ENCODE measurements at regions not wholly inside any gene's neighbourhood (a gene's known extent, or its start where the extent isn't known, plus 50 kb on each side); places are given as distances from the start of the nearest gene placed in this dataset.

DNA sequence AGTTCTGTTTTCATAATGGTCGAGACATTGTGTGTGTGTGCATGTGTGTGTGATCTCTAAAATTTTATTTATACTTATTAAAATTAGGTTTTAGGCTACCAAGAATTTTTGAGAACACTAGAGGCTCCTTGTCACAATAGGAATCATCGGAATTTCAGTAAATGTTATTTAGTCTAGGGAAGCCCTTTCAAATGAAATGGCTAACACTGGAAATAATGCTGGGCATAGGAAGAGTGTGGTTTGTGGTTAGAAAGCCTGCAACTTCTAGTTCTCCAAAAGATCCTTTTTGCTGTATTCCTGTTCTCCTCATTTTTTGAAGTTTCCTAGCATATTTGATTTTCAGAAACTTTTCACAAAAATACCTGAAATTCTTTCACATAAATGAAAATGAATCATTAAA is 92.5 kb upstream of the MBNL1 start:
- no peak for DNase-seq

GRCh38 chr3:152176998-152177397 is 91.7 kb upstream of the MBNL1 start:
- no peak overlapping the region for H3K27ac ChIP-seq (ENCODE audit: insufficient read depth, low read length, poor library complexity, severe bottlenecking)
- H3K27me3 ChIP-seq (replicated peaks; ENCODE audit: control insufficient read depth, insufficient read depth, low read length, poor library complexity, severe bottlenecking) = no peaks in the 10 kb centered on the region
- no peak for DNase-seq
- H3K36me3 ChIP-seq (ENCODE audit: control insufficient read depth, insufficient read depth, low read length) = no peaks in the 10 kb centered on the region
- no peaks in the 10 kb centered on the region for H3K9me3 ChIP-seq (ENCODE audit: control insufficient read depth, low read length)
- H3K4me1 ChIP-seq (ENCODE audit: control insufficient read depth, insufficient read depth, low read length, poor library complexity, severe bottlenecking) = no peaks in the 10 kb centered on the region
- H3K4me3 ChIP-seq (ENCODE audit: insufficient read depth, low read depth, low read length, poor library complexity, severe bottlenecking) = no peak overlapping the region

More for the DNA sequence above, 92.5 kb upstream of the MBNL1 start:
- Histone ChIP-seq H3K4me1 (ENCODE audit: control insufficient read depth, insufficient read depth, low read length, poor library complexity, severe bottlenecking) (no peaks in the 10 kb centered on the region), H3K36me3 (ENCODE audit: control insufficient read depth, insufficient read depth, low read length) (no peaks in the 10 kb centered on the region), H3K27me3 (replicated peaks; ENCODE audit: control insufficient read depth, insufficient read depth, low read length, poor library complexity, severe bottlenecking) (no peaks in the 10 kb centered on the region), H3K4me3 (ENCODE audit: insufficient read depth, low read depth, low read length, poor library complexity, severe bottlenecking) (no peak overlapping the region), H3K27ac (ENCODE audit: insufficient read depth, low read length, poor library complexity, severe bottlenecking) (no peak overlapping the region), H3K9me3 (ENCODE audit: control insufficient read depth, low read length) (no peaks in the 10 kb centered on the region)

DNA sequence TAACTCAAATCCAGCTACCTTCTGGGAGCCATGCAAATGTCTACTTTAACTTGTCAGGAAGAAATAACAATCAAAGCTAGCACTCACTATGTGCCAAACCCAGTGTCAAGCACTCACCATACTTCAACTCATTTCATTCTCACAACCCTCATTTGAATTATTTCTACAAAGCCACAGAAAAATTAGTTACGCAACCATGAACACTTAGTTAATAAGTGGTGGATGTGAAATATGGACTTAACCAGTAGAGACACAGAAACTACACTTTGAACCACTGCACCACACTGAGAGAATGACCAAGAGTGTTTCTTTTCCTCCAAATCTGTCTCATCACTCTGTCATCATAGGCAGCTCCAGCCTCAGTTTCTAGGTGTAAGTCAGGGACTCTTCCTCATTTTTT is 91.0 kb upstream of the MBNL1 start:
- Histone ChIP-seq H3K4me1 (ENCODE audit: control insufficient read depth, insufficient read depth, low read length, poor library complexity, severe bottlenecking) (no peaks in the 10 kb centered on the region), H3K4me3 (ENCODE audit: insufficient read depth, low read depth, low read length, poor library complexity, severe bottlenecking) (no peak overlapping the region), H3K9me3 (ENCODE audit: control insufficient read depth, low read length) (no peaks in the 10 kb centered on the region), H3K27me3 (replicated peaks; ENCODE audit: control insufficient read depth, insufficient read depth, low read length, poor library complexity, severe bottlenecking) (no peaks in the 10 kb centered on the region), H3K36me3 (ENCODE audit: control insufficient read depth, insufficient read depth, low read length) (no peaks in the 10 kb centered on the region), H3K27ac (ENCODE audit: insufficient read depth, low read length, poor library complexity, severe bottlenecking) (no peak overlapping the region)
- no peak for DNase-seq

DNA sequence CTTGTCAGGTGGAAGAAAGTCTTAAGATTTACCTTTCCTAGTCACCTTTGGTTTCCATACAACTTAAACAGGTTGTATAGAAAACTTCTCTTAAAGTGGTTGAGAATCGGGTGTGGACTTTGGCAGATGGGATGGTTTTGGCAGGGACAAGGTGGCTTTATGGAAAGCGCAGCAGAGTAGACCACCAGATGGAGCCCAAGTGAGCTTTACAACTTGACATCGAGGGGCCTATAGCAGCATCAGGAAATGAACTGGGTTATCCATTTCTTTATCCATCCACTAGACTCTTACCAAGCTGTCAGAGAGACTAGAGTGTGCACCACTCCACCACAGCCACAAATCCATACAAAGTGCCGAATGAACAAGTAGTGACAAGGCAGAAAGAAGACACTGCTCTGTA is 85.3 kb upstream of the MBNL1 start:
- no peaks in the 10 kb centered on the region for H3K4me1 ChIP-seq (ENCODE audit: control insufficient read depth, insufficient read depth, low read length, poor library complexity, severe bottlenecking)
- no peak overlapping the region for H3K4me3 ChIP-seq (ENCODE audit: insufficient read depth, low read depth, low read length, poor library complexity, severe bottlenecking)
- H3K36me3 ChIP-seq (ENCODE audit: control insufficient read depth, insufficient read depth, low read length) = no peaks in the 10 kb centered on the region
- no peaks in the 10 kb centered on the region for H3K9me3 ChIP-seq (ENCODE audit: control insufficient read depth, low read length)
- H3K27ac ChIP-seq (ENCODE audit: insufficient read depth, low read length, poor library complexity, severe bottlenecking) = no peak overlapping the region
- DNase-seq = peak in 2 of 3 donors; percentile 19 to 25
- no peaks in the 10 kb centered on the region for H3K27me3 ChIP-seq (replicated peaks; ENCODE audit: control insufficient read depth, insufficient read depth, low read length, poor library complexity, severe bottlenecking)

DNA sequence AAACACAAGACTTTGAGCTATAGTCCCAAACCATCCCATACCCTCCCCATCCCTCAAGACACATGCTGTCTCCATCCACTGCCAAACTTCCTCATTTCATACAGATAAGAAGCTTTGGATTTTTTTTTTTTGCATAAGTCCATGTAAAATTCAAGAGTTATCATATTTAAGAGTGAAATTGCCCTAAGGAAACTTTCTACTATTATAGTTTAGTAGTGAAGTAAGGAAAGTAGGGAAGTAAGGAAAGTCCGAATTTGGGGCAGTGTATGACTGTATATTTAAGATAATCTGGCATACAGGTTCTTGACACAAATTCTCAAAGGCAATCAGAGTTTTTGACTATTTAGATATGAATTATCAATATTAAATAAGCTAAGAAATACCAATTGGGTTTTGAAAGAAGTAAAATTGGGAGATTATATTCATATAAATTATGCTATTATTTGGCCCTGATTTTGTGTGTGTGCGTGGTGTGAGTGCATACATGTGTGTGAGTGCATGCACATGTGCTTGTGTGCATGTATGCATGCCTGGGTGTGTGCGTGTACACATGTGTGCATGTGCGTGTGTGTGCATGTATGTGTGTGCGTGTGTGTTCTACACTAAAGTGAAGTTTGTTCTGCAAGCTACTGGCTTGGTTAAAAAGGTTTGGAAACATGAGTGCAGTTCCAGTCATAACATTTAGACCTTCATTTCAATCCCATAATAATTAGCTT is 83.6 kb upstream of the MBNL1 start:
- H3K9me3 ChIP-seq (ENCODE audit: control insufficient read depth, low read length) = no peaks in the 10 kb centered on the region
- no peak for DNase-seq
- H3K36me3 ChIP-seq (ENCODE audit: control insufficient read depth, insufficient read depth, low read length) = no peaks in the 10 kb centered on the region
- H3K27me3 ChIP-seq (replicated peaks; ENCODE audit: control insufficient read depth, insufficient read depth, low read length, poor library complexity, severe bottlenecking) = no peaks in the 10 kb centered on the region
- no peak overlapping the region for H3K27ac ChIP-seq (ENCODE audit: insufficient read depth, low read length, poor library complexity, severe bottlenecking)
- H3K4me3 ChIP-seq (ENCODE audit: insufficient read depth, low read depth, low read length, poor library complexity, severe bottlenecking) = no peak overlapping the region
- no peaks in the 10 kb centered on the region for H3K4me1 ChIP-seq (ENCODE audit: control insufficient read depth, insufficient read depth, low read length, poor library complexity, severe bottlenecking)

GRCh38 chr3:152185891-152186630 is 82.7 kb upstream of the MBNL1 start:
- no peak for DNase-seq
- no peak overlapping the region for H3K4me3 ChIP-seq (ENCODE audit: insufficient read depth, low read depth, low read length, poor library complexity, severe bottlenecking)
- no peaks in the 10 kb centered on the region for H3K36me3 ChIP-seq (ENCODE audit: control insufficient read depth, insufficient read depth, low read length)
- peaks cover 2% of the 10 kb centered on the region for H3K4me1 ChIP-seq (ENCODE audit: control insufficient read depth, insufficient read depth, low read length, poor library complexity, severe bottlenecking)
- no peak overlapping the region for H3K27ac ChIP-seq (ENCODE audit: insufficient read depth, low read length, poor library complexity, severe bottlenecking)
- H3K27me3 ChIP-seq (replicated peaks; ENCODE audit: control insufficient read depth, insufficient read depth, low read length, poor library complexity, severe bottlenecking) = no peaks in the 10 kb centered on the region
- H3K9me3 ChIP-seq (ENCODE audit: control insufficient read depth, low read length) = no peaks in the 10 kb centered on the region

DNA sequence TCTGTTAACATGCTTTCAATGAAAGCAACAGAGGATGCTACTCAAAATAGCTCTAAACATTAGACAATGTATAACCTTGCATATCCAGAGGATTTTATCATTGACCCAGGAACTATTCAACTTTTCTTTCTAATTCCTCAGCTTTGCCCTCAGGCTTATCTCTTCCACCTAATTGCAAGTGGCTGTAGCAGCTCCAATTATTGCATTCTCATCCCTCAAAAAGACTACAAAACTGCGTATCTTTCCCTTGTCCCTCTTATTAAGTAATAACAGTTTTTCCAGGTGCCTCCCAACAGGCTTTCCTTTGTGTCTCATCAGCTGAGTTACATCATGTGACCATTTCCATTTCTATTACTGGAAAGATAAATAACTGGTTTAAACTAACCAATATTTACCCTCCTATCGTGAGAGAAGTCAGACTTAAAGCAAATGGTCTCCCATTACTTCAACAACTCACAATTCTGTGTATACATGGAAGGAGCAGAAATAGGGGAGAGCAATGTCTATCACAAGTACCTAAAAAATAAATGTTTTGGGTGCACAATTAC is 78.0 kb upstream of the MBNL1 start:
- DNase-seq = no peak
- no peak overlapping the region for H3K4me3 ChIP-seq (ENCODE audit: insufficient read depth, low read depth, low read length, poor library complexity, severe bottlenecking)
- no peaks in the 10 kb centered on the region for H3K9me3 ChIP-seq (ENCODE audit: control insufficient read depth, low read length)
- no peaks in the 10 kb centered on the region for H3K27me3 ChIP-seq (replicated peaks; ENCODE audit: control insufficient read depth, insufficient read depth, low read length, poor library complexity, severe bottlenecking)
- H3K27ac ChIP-seq (ENCODE audit: insufficient read depth, low read length, poor library complexity, severe bottlenecking) = no peak overlapping the region
- peaks cover 19% of the 10 kb centered on the region for H3K4me1 ChIP-seq (ENCODE audit: control insufficient read depth, insufficient read depth, low read length, poor library complexity, severe bottlenecking)
- no peaks in the 10 kb centered on the region for H3K36me3 ChIP-seq (ENCODE audit: control insufficient read depth, insufficient read depth, low read length)

- Histone ChIP-seq H3K4me1 (ENCODE audit: control insufficient read depth, insufficient read depth, low read length, poor library complexity, severe bottlenecking) (peaks cover 21% of the 10 kb centered on the region), H3K9me3 (ENCODE audit: control insufficient read depth, low read length) (no peaks in the 10 kb centered on the region), H3K4me3 (ENCODE audit: insufficient read depth, low read depth, low read length, poor library complexity, severe bottlenecking) (peak overlapping the region; percentile 33), H3K27me3 (replicated peaks; ENCODE audit: control insufficient read depth, insufficient read depth, low read length, poor library complexity, severe bottlenecking) (no peaks in the 10 kb centered on the region), H3K36me3 (ENCODE audit: control insufficient read depth, insufficient read depth, low read length) (no peaks in the 10 kb centered on the region), H3K27ac (ENCODE audit: insufficient read depth, low read length, poor library complexity, severe bottlenecking) (peak overlapping the region; percentile 60)
- no peak for DNase-seq
These were observed 76.7 kb upstream of the MBNL1 start for GRCh38 chr3:152192050-152192449.

DNA sequence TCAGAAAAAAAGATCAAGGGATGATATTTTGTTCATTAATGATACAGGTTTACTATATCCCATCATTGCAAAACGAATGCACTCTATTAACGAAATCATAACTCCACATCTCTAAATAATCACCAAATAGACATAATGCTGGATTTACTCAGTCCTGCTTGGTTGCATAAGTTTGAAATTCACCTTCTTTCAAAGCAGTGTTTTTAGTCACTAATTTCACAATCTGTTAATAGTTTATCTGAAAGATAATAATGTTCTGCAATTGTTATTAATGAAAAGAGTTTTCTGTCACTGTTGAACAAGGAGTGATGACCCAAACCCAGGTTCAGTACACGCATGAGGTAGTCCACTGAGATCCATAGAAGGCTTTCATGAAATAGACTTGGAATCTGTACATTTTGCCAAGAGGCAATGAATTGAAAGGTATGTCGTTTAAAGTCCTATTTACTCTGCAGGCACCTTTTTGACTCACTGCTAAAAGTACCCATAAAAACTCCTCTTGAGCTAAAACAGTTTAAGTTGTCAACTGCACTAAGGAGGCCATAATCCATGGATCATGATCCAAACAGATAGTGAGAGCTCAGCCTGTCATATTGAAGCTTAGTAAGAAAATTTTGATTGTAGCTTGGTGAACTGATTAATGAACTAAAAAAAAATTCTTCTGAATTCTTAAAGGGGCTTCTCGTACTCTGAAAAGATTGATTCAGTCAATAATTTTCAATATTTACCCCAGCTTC is 75.6 kb upstream of the MBNL1 start:
- Histone ChIP-seq H3K4me3 (ENCODE audit: insufficient read depth, low read depth, low read length, poor library complexity, severe bottlenecking) (peak overlapping the region; percentile 38), H3K27ac (ENCODE audit: insufficient read depth, low read length, poor library complexity, severe bottlenecking) (peak overlapping the region; percentile 60), H3K27me3 (replicated peaks; ENCODE audit: control insufficient read depth, insufficient read depth, low read length, poor library complexity, severe bottlenecking) (no peaks in the 10 kb centered on the region), H3K36me3 (ENCODE audit: control insufficient read depth, insufficient read depth, low read length) (no peaks in the 10 kb centered on the region), H3K9me3 (ENCODE audit: control insufficient read depth, low read length) (no peaks in the 10 kb centered on the region), H3K4me1 (ENCODE audit: control insufficient read depth, insufficient read depth, low read length, poor library complexity, severe bottlenecking) (peaks cover 26% of the 10 kb centered on the region)
- no peak for DNase-seq

All from effector memory CD4-positive, alpha-beta T cell (primary cell).